ENCODE measurements at regions not wholly inside any gene's neighbourhood (a gene's known extent, or its start where the extent isn't known, plus 50 kb on each side); places are given as distances from the start of the nearest gene placed in this dataset.
"Not testable (repeated sequence)": the region's sequence is repeated elsewhere in the genome, so short reads cannot be mapped to it uniquely, and the experiment has no call there.

GRCh38 chr13:61136093-61136492, 279.6 kb downstream of the PCDH20 start:
- DNase-seq = no peak

GRCh38 chr13:61135583-61135982, 280.1 kb downstream of the PCDH20 start:
- DNase-seq = no peak

GRCh38 chr13:61128850-61129645, 286.6 kb downstream of the PCDH20 start:
- no peak for DNase-seq

GRCh38 chr13:61123538-61124289, 291.9 kb downstream of the PCDH20 start:
- no peak for DNase-seq

- no peak for DNase-seq
These were observed 302.4 kb downstream of the PCDH20 start for GRCh38 chr13:61113140-61113658.

GRCh38 chr13:61111529-61111928, 304.1 kb downstream of the PCDH20 start:
- DNase-seq = no peak

- DNase-seq = no peak
These were observed 304.9 kb downstream of the PCDH20 start for GRCh38 chr13:61110732-61111131.

GRCh38 chr13:61109741-61110140, 305.9 kb downstream of the PCDH20 start:
- DNase-seq = no peak

- no peak for DNase-seq
These were observed 307.7 kb downstream of the PCDH20 start for GRCh38 chr13:61107989-61108388.

GRCh38 chr13:61095885-61096284, 319.8 kb downstream of the PCDH20 start:
- no peak for DNase-seq

- no peak for DNase-seq
These were observed 320.8 kb downstream of the PCDH20 start for GRCh38 chr13:61094865-61095264.

- not testable (repeated sequence) for DNase-seq
These were observed 325.8 kb downstream of the PCDH20 start for GRCh38 chr13:61089894-61090293.

- DNase-seq = no peak
These were observed 329.6 kb downstream of the PCDH20 start for GRCh38 chr13:61086087-61086486.

GRCh38 chr13:61084988-61085387, 330.7 kb downstream of the PCDH20 start:
- no peak for DNase-seq

GRCh38 chr13:61078976-61079770, 336.5 kb downstream of the PCDH20 start:
- DNase-seq = no peak

- DNase-seq = no peak
These were observed 363.5 kb downstream of the PCDH20 start for GRCh38 chr13:61052175-61052574.

GRCh38 chr13:61045251-61045650, 370.4 kb downstream of the PCDH20 start:
- no peak for DNase-seq

GRCh38 chr13:61040181-61040580, 375.5 kb downstream of the PCDH20 start:
- no peak for DNase-seq

- DNase-seq = no peak
These were observed 376.3 kb downstream of the PCDH20 start for GRCh38 chr13:61039302-61039701.

- no peak for DNase-seq
These were observed 378.9 kb downstream of the PCDH20 start for GRCh38 chr13:61036715-61037114.

- DNase-seq = no peak
These were observed 385.2 kb downstream of the PCDH20 start for GRCh38 chr13:61030445-61030844.

GRCh38 chr13:61029064-61029463, 386.6 kb downstream of the PCDH20 start:
- DNase-seq = no peak

- no peak for DNase-seq
These were observed 391.6 kb downstream of the PCDH20 start for GRCh38 chr13:61024046-61024445.

Data from hindlimb muscle (tissue), 1 donor.